Chondrocyte (in vitro differentiated cells): ENCODE measurements at regions not wholly inside any gene's neighbourhood (a gene's known extent, or its start where the extent isn't known, plus 50 kb on each side); places are given as distances from the start of the nearest gene placed in this dataset.

Experiments used
- DNase-seq: peaks from one replicate; pipeline ENCODE4 v3.0.0; 2021; ENCODE audit warnings: mixed read lengths, low spot score
- H3K27ac Mint-ChIP-seq: one replicate; pipeline ENCODE4 v1.8.0; 2021; ENCODE audit warnings: mild to moderate bottlenecking, moderate library complexity, mixed read lengths; ENCODE audit not compliant: unreplicated experiment
- H3K27me3 Mint-ChIP-seq: 2 replicates; pipeline ENCODE4 v1.8.0; 2021; ENCODE audit warnings: low read depth, mixed read lengths
- H3K36me3 Mint-ChIP-seq: 2 replicates; pipeline ENCODE4 v1.8.0; 2021; ENCODE audit warnings: low read depth, mixed read lengths
- H3K4me1 Mint-ChIP-seq: 2 replicates; pipeline ENCODE4 v1.8.0; 2021; ENCODE audit warnings: low read depth, mild to moderate bottlenecking, mixed read lengths
- H3K4me3 Mint-ChIP-seq: one replicate; pipeline ENCODE4 v1.8.0; 2021; ENCODE audit warnings: mild to moderate bottlenecking, moderate library complexity, mixed read lengths; ENCODE audit not compliant: unreplicated experiment
- H3K9me3 Mint-ChIP-seq: 2 replicates; pipeline ENCODE4 v1.8.0; 2021; ENCODE audit warnings: low read depth, mixed read lengths
- CTCF ChIP-seq: fragments of 200-600 bp; sonication (generic); IDR thresholded peaks from 2 replicates; pipeline ENCODE4 v1.5.0; 2021; ENCODE audit warnings: antibody characterized with exemption, mild to moderate bottlenecking, moderate library complexity

GRCh38 chr5:107263387-107264018, 407.2 kb downstream of the EFNA5 start:
- Mint-ChIP-seq H3K27ac (no peak overlapping the region), H3K4me1 (no peaks in the 10 kb centered on the region), H3K36me3 (no peaks in the 10 kb centered on the region), H3K9me3 (peaks cover 11% of the 10 kb centered on the region), H3K4me3 (no peak overlapping the region), H3K27me3 (no peaks in the 10 kb centered on the region)
- DNase-seq, result no peak
- TF ChIP-seq CTCF, result no peak

- peak; percentile 7 for TF ChIP-seq CTCF
- Mint-ChIP-seq H3K4me1 (peaks cover 19% of the 10 kb centered on the region), H3K36me3 (no peaks in the 10 kb centered on the region), H3K27ac (no peak overlapping the region), H3K27me3 (no peaks in the 10 kb centered on the region), H3K9me3 (peaks cover 11% of the 10 kb centered on the region), H3K4me3 (no peak overlapping the region)
- DNase-seq, result no peak
Measured at GRCh38 chr5:107257885-107258520, 412.7 kb downstream of the EFNA5 start.

- H3K27ac Mint-ChIP-seq, result no peak overlapping the region
- no peaks in the 10 kb centered on the region for H3K27me3 Mint-ChIP-seq
- no peak overlapping the region for H3K4me3 Mint-ChIP-seq
- no peak for DNase-seq
- H3K36me3 Mint-ChIP-seq, result no peaks in the 10 kb centered on the region
- H3K4me1 Mint-ChIP-seq, result peaks cover 28% of the 10 kb centered on the region
- TF ChIP-seq CTCF, result no peak
- no peaks in the 10 kb centered on the region for H3K9me3 Mint-ChIP-seq
Measured at GRCh38 chr5:107254902-107255234, 415.9 kb downstream of the EFNA5 start.

- DNase-seq, result no peak
- Mint-ChIP-seq H3K4me3 (no peak overlapping the region), H3K9me3 (no peaks in the 10 kb centered on the region), H3K36me3 (no peaks in the 10 kb centered on the region), H3K27ac (peak overlapping the region; percentile 6), H3K27me3 (no peaks in the 10 kb centered on the region), H3K4me1 (peaks cover 28% of the 10 kb centered on the region)
- TF ChIP-seq CTCF, result no peak
Measured at GRCh38 chr5:107254214-107254901, 416.4 kb downstream of the EFNA5 start.

- Mint-ChIP-seq H3K4me3 (peak overlapping the region; percentile 35), H3K27me3 (no peaks in the 10 kb centered on the region), H3K27ac (peak overlapping the region; percentile 67)
Measured at GRCh38 chr5:107253246-107253645, 417.5 kb downstream of the EFNA5 start.

More at GRCh38 chr5:107253246-107253645, 417.5 kb downstream of the EFNA5 start:
- H3K36me3 Mint-ChIP-seq, result no peaks in the 10 kb centered on the region
- no peak for DNase-seq
- no peaks in the 10 kb centered on the region for H3K9me3 Mint-ChIP-seq
- peaks cover 28% of the 10 kb centered on the region for H3K4me1 Mint-ChIP-seq
- no peak for TF ChIP-seq CTCF
